GM21447 (cell line): ENCODE measurements at regions not wholly inside any gene's neighbourhood (a gene's known extent, or its start where the extent isn't known, plus 50 kb on each side); places are given as distances from the start of the nearest gene placed in this dataset.

Experiments
- ATAC-seq: cut with Tn5 transposase; IDR thresholded peaks from one replicate; pipeline ENCODE4 v1.9.1; 2021; ENCODE audit not compliant: unreplicated experiment

GRCh38 chr5:125756456-125756855 lies 666.8 kb upstream of the GRAMD2B start:
- ATAC-seq, result no peak

GRCh38 chr5:125766706-125767105 lies 656.5 kb upstream of the GRAMD2B start:
- no peak for ATAC-seq

- no peak for ATAC-seq
Measured at GRCh38 chr5:125775896-125776295, 647.3 kb upstream of the GRAMD2B start.

- no peak for ATAC-seq
Measured at GRCh38 chr5:125776656-125777139, 646.5 kb upstream of the GRAMD2B start.

GRCh38 chr5:125778791-125779190 lies 644.4 kb upstream of the GRAMD2B start:
- ATAC-seq, result no peak

- ATAC-seq, result no peak
Measured at GRCh38 chr5:125785407-125785806, 637.8 kb upstream of the GRAMD2B start.

GRCh38 chr5:125786021-125786420 lies 637.2 kb upstream of the GRAMD2B start:
- ATAC-seq, result no peak

- no peak for ATAC-seq
Measured at GRCh38 chr5:125793470-125793869, 629.7 kb upstream of the GRAMD2B start.

GRCh38 chr5:125794922-125795321 lies 628.3 kb upstream of the GRAMD2B start:
- ATAC-seq, result no peak

- ATAC-seq, result no peak
Measured at GRCh38 chr5:125798307-125798706, 624.9 kb upstream of the GRAMD2B start.

- ATAC-seq, result no peak
Measured at GRCh38 chr5:125812651-125813050, 610.6 kb upstream of the GRAMD2B start.

- no peak for ATAC-seq
Measured at GRCh38 chr5:125813221-125813974, 609.8 kb upstream of the GRAMD2B start.

- ATAC-seq, result no peak
Measured at GRCh38 chr5:125814119-125814518, 609.1 kb upstream of the GRAMD2B start.

GRCh38 chr5:125823572-125823971 lies 599.6 kb upstream of the GRAMD2B start:
- ATAC-seq, result no peak

GRCh38 chr5:125826214-125826613 lies 597.0 kb upstream of the GRAMD2B start:
- ATAC-seq, result no peak

GRCh38 chr5:125829349-125829748 lies 593.9 kb upstream of the GRAMD2B start:
- ATAC-seq, result peak; percentile 79

GRCh38 chr5:125833398-125833797 lies 589.8 kb upstream of the GRAMD2B start:
- no peak for ATAC-seq

GRCh38 chr5:125834438-125835115 lies 588.6 kb upstream of the GRAMD2B start:
- ATAC-seq, result no peak

- peak; percentile 58 for ATAC-seq
Measured at GRCh38 chr5:125835293-125836172, 587.7 kb upstream of the GRAMD2B start.

- no peak for ATAC-seq
Measured at GRCh38 chr5:125836256-125836655, 587.0 kb upstream of the GRAMD2B start.

- no peak for ATAC-seq
Measured at GRCh38 chr5:125837866-125838265, 585.3 kb upstream of the GRAMD2B start.
